WI38 (cell line): ENCODE measurements at regions not wholly inside any gene's neighbourhood (a gene's known extent, or its start where the extent isn't known, plus 50 kb on each side); places are given as distances from the start of the nearest gene placed in this dataset.
"Not testable (repeated sequence)": the region's sequence is repeated elsewhere in the genome, so short reads cannot be mapped to it uniquely, and the experiment has no call there.

Experiments used
- H3K4me3 ChIP-seq: 2 replicates; pipeline ENCODE4 v1.5.1; 2011; ENCODE audit warnings: low read depth, mild to moderate bottlenecking, control low read depth, low read length
- CTCF ChIP-seq: IDR thresholded peaks from 2 replicates; pipeline ENCODE4 v1.5.1; 2012; ENCODE audit warnings: low read depth, mild to moderate bottlenecking, control low read depth, low read length

- no peak for TF ChIP-seq CTCF
- no peak overlapping the region for H3K4me3 ChIP-seq
Measured at GRCh38 chr4:100906973-100907372, 389.2 kb upstream of the EMCN start.

GRCh38 chr4:100900945-100901344 is 383.1 kb upstream of the EMCN start:
- H3K4me3 ChIP-seq = not testable (repeated sequence)

- no peak overlapping the region for H3K4me3 ChIP-seq
- TF ChIP-seq CTCF = no peak
Measured at GRCh38 chr4:100900134-100900533, 382.3 kb upstream of the EMCN start.

- H3K4me3 ChIP-seq = no peak overlapping the region
- no peak for TF ChIP-seq CTCF
Measured at GRCh38 chr4:100898844-100899243, 381.0 kb upstream of the EMCN start.

- H3K4me3 ChIP-seq = peak overlapping the region; percentile 47
- TF ChIP-seq CTCF = no peak
Measured at GRCh38 chr4:100895556-100896197, 377.9 kb upstream of the EMCN start.

GRCh38 chr4:100894339-100894870 is 376.6 kb upstream of the EMCN start:
- no peak for TF ChIP-seq CTCF
- no peak overlapping the region for H3K4me3 ChIP-seq

GRCh38 chr4:100891808-100892207 is 374.0 kb upstream of the EMCN start:
- TF ChIP-seq CTCF = no peak
- H3K4me3 ChIP-seq = no peak overlapping the region

GRCh38 chr4:100889898-100890297 is 372.1 kb upstream of the EMCN start:
- no peak overlapping the region for H3K4me3 ChIP-seq

More at GRCh38 chr4:100889898-100890297, 372.1 kb upstream of the EMCN start:
- TF ChIP-seq CTCF = no peak
